Heart left ventricle (tissue), 16 donors: ENCODE measurements at regions not wholly inside any gene's neighbourhood (a gene's known extent, or its start where the extent isn't known, plus 50 kb on each side); places are given as distances from the start of the nearest gene placed in this dataset.

ENCODE experiments used
- ATAC-seq, 4 donors: fragments of 200-7000 bp; cut with Tn5 transposase; one replicate each; pipeline ENCODE4 v1.9.1; 2020 to 2022; ENCODE audit warnings: moderate library complexity in 4 of 4, mild to moderate bottlenecking in 3 of 4, moderate number of reproducible peaks in 1 of 4
- DNase-seq, 5 donors: peaks; one replicate each; pipeline ENCODE4 v3.0.0-alpha.2; 2020
- H3K27ac ChIP-seq, 12 donors: fragments of 200-600 bp; sonication (generic) in 4 of 12; one replicate each; pipeline versions ENCODE4 v1.5.0 to v1.8.0; 2016 to 2022; ENCODE audit warnings: mild to moderate bottlenecking in 2 of 12
- H3K27me3 ChIP-seq, 9 donors: fragments of 200-600 bp; sonication (generic) in 2 of 9; one replicate each; pipeline versions ENCODE4 v1.5.1 to v1.8.0; 2016 to 2022; ENCODE audit warnings: mild to moderate bottlenecking in 3 of 9
- H3K36me3 ChIP-seq, 9 donors: fragments of 200-600 bp; sonication (generic) in 2 of 9; one replicate each; pipeline versions ENCODE4 v1.5.0 to v1.8.0; 2018 to 2022; ENCODE audit warnings: mild to moderate bottlenecking in 2 of 9
- H3K4me1 ChIP-seq, 12 donors: fragments of 200-600 bp; sonication (generic) in 4 of 12; one replicate each; pipeline versions ENCODE4 v1.5.0 to v1.8.0; 2016 to 2022; ENCODE audit warnings: mild to moderate bottlenecking in 3 of 12
- H3K4me3 ChIP-seq, 12 donors: fragments of 200-600 bp; sonication (generic) in 4 of 12; one replicate each; pipeline versions ENCODE4 v1.5.0 to v1.8.0; 2017 to 2022; ENCODE audit warnings: mild to moderate bottlenecking in 9 of 12, moderate library complexity in 4 of 12
- H3K9me3 ChIP-seq, 12 donors: fragments of 200-600 bp; sonication (generic) in 4 of 12; one replicate each; pipeline versions ENCODE4 v1.5.0 to v1.8.0; 2016 to 2022; ENCODE audit warnings: mild to moderate bottlenecking in 1 of 12
- CTCF ChIP-seq, 12 donors: fragments of 200-600 bp; sonication (generic) in 4 of 12; IDR thresholded peaks; one replicate each; pipeline versions ENCODE4 v1.5.0 to v1.8.0; 2018 to 2022; ENCODE audit warnings: antibody characterized with exemption in 12 of 12, mild to moderate bottlenecking in 5 of 12
- POLR2A ChIP-seq, 2 donors: fragments of 450-650 bp; IDR thresholded peaks; one replicate each; pipeline ENCODE4 v1.6.1; 2017; ENCODE audit warnings: antibody characterized with exemption in 2 of 2, mild to moderate bottlenecking in 2 of 2, moderate library complexity in 2 of 2
- WGBS, 4 donors: extraction: QIAGEN DNeasy Blood & Tissue Kit in 2 of 4; methylation state at CpG; one replicate each; pipeline versions ENCODE4 v1.1.5 to v1.1.7; 2013 to 2018; 5-methylcytosine and 5-hydroxymethylcytosine counted together
- intact Hi-C, 10 donors: fragments of 100-400 bp; cut with DNase I; formaldehyde crosslinking; loops; one replicate each; pipeline versions ENCODE4 v1.11.1 to v1.14.2; 2022
- donor health status: ischemic (EF 13 %, LVEDD 7.1; RV severe dilation, severe dysfunction).
- donor health status: healthy with polysubstance abuse.
- donor health status: DM: no; HTN: yes; CAD: no.
- donor health status: DM: no; HTN: no; CAD: no.
- donor health status: ischemic (EF 25% LVEDD 6.9; RV normal size, moderate dysfunction).
- donor health status: ischemic (EF 25% LVEDD 5.7; RV mildly dilated, moderate dysfunction).
- donor health status: healthy.
- donor health status: DM: yes; HTN: yes; CAD: no.
- donor health status: ischemic (EF 35%, LVEDD 5.7; RV mildly dilated, moderate dysfunction).
- donor health status: nonischemic (EF 11% LVEDD 7.7; RV severe dilation, severe dysfunction).
- donor health status: DM: yes; HTN: yes; CAD: no.
- donor health status: PGD.
- donor health status: ischemic (EF 29% LVEDD 5.4; RV normal size, mild dysfunction).
- donor health status: nonischemic (EF 23%, LVEDD 6.1; RV moderate dilation, normal function).

- no peaks in the 10 kb centered on the region for H3K4me1 ChIP-seq
- 55 to 64% (median 60%) methylated on average over 3 of the region's 3 CpGs for WGBS, 4 donors
- no peak overlapping the region for H3K27ac ChIP-seq
- no peaks in the 10 kb centered on the region for H3K36me3 ChIP-seq
- no peak overlapping the region for H3K4me3 ChIP-seq
- ATAC-seq (no peak), DNase-seq (no peak)
- TF ChIP-seq POLR2A (IDR thresholded peaks at IDR 0.05) = no peak
- TF ChIP-seq CTCF (IDR thresholded peaks at IDR 0.05) = no peak
- H3K9me3 ChIP-seq = peaks cover 0 to 25% (median 7%) of the 10 kb centered on the region in 12 donors
- no peaks in the 10 kb centered on the region for H3K27me3 ChIP-seq
- intact Hi-C loops = no loop called here
Measured at GRCh38 chr12:84191779-84192178, 720.8 kb downstream of the SLC6A15 start.

GRCh38 chr12:84186433-84186832, 726.2 kb downstream of the SLC6A15 start:
- Histone ChIP-seq H3K36me3 (no peaks in the 10 kb centered on the region), H3K27ac (no peak overlapping the region), H3K9me3 (peaks cover 0 to 10% (median 0%) of the 10 kb centered on the region in 12 donors), H3K4me3 (no peak overlapping the region), H3K4me1 (no peaks in the 10 kb centered on the region), H3K27me3 (no peaks in the 10 kb centered on the region)
- WGBS, 4 donors = 37% methylated on average over 1 of the region's 1 CpG
- intact Hi-C loops = no loop called here
- ATAC-seq = no peak
- DNase-seq = no peak
- no peak for TF ChIP-seq POLR2A (IDR thresholded peaks at IDR 0.05)
- no peak for TF ChIP-seq CTCF (IDR thresholded peaks at IDR 0.05)

GRCh38 chr12:84183576-84183975, 729.0 kb downstream of the SLC6A15 start:
- 42 to 54% (median 49%) methylated on average over 2 of the region's 2 CpGs for WGBS, 4 donors
- DNase-seq (no peak), ATAC-seq (no peak)
- TF ChIP-seq POLR2A (IDR thresholded peaks at IDR 0.05) = no peak
- H3K27me3 ChIP-seq = no peaks in the 10 kb centered on the region
- H3K9me3 ChIP-seq = no peaks in the 10 kb centered on the region
- H3K27ac ChIP-seq = no peak overlapping the region
- intact Hi-C loops = no loop called here
- H3K4me3 ChIP-seq = no peak overlapping the region
- H3K4me1 ChIP-seq = no peaks in the 10 kb centered on the region
- H3K36me3 ChIP-seq = no peaks in the 10 kb centered on the region

GRCh38 chr12:84174115-84174514, 738.5 kb downstream of the SLC6A15 start:
- Histone ChIP-seq H3K27ac (no peak overlapping the region), H3K36me3 (no peaks in the 10 kb centered on the region), H3K4me3 (no peak overlapping the region), H3K4me1 (no peaks in the 10 kb centered on the region), H3K27me3 (no peaks in the 10 kb centered on the region), H3K9me3 (no peaks in the 10 kb centered on the region)
- ATAC-seq (no peak), DNase-seq (no peak)
- TF ChIP-seq POLR2A (IDR thresholded peaks at IDR 0.05) (no peak), CTCF (IDR thresholded peaks at IDR 0.05) (no peak)
- WGBS, 4 donors = 80 to 86% (median 83%) methylated on average over 4 to 5 of the region's 5 CpGs
- intact Hi-C loops = no loop called here

- no peak for DNase-seq
- Histone ChIP-seq H3K9me3 (no peaks in the 10 kb centered on the region), H3K4me1 (no peaks in the 10 kb centered on the region), H3K4me3 (no peak overlapping the region), H3K36me3 (no peaks in the 10 kb centered on the region), H3K27ac (no peak overlapping the region), H3K27me3 (no peaks in the 10 kb centered on the region)
- TF ChIP-seq POLR2A (IDR thresholded peaks at IDR 0.05) (no peak), CTCF (IDR thresholded peaks at IDR 0.05) (no peak)
- ATAC-seq = no peak
- intact Hi-C loops = no loop called here
- 86 to 89% (median 87%) methylated on average over 4 of the region's 4 CpGs for WGBS, 4 donors
Measured at GRCh38 chr12:84172823-84173424, 739.7 kb downstream of the SLC6A15 start.
